ENCODE measurements at regions not wholly inside any gene's neighbourhood (a gene's known extent, or its start where the extent isn't known, plus 50 kb on each side); places are given as distances from the start of the nearest gene placed in this dataset.
"Not testable (repeated sequence)": the region's sequence is repeated elsewhere in the genome, so short reads cannot be mapped to it uniquely, and the experiment has no call there.

- no peak for DNase-seq
Observed at GRCh38 chr20:53891306-53891894, 179.0 kb downstream of the BCAS1 start.

GRCh38 chr20:53890443-53891305, 179.7 kb downstream of the BCAS1 start:
- DNase-seq, result no peak

DNA sequence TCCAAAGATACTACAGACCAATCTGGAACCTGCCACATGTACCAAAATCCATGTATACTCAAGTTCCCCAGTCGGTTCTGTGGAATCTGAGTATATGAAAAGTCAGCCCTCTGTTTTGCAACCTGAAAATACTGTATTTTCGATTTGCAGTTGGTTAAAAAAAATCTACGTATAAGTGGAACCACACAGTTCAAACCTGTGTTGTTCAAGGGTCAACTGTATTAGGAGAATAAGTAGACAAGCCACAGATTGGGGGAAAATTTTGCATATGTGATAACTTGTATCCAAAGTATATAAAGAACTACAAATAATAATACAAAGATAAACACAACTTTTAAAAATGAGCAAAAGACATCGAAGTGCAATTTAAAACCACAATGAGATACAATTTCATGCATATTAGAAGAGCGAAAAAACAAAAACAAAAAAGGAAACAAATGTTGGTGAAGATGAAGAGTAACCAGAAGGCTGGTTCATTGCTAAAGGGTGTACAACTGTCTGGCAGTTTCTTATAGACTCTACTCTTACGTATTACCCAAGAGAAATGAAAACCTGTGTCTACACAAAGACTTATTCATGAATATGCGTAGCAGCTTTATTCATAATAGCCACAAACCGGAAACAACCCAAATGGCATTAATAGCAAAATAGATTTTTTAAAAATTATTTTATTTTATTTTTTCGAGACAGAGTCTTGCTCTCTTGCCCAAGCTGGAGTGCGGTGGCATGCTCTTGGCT, 180.8 kb downstream of the BCAS1 start:
- no peak for DNase-seq

- DNase-seq, result no peak
Observed at GRCh38 chr20:53888951-53889350, 181.4 kb downstream of the BCAS1 start.

DNA sequence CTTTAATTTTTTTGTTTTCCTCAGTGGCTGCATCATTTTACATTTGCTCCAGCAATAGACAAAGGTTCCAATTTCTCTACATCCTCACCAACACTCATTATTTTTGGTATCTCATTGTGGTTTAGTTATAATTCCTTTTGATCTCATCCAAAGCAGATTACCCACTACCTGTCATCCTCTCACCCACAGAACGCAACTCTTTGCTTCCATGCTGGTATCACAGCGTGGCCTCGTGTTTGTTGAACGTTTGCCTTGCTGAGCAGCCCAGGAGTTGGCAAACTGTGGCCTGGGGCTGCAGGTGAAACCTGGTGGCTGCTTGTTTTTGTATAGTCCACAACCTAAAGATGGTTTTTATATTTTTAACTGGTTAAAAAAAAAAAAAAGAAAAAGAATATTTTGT, 181.9 kb downstream of the BCAS1 start:
- no peak for DNase-seq

DNA sequence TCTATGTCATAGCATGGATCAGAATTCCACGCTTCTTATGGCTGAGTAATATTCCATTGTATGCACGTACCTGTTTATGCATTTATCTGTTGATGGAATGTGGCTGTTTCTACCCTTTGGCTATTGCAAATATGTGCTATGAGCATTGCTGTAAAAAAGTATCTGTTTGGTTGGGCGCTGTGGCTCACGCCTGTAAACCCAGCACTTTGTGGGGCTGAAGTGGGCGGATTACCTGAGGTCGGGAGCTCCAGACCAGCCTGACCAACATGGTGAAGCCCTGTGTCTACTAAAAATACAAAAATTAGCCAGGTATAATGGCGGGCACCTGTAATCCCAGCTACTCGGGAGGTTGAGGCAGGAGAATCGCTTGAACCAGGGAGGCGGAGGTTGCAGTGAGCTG, 182.4 kb downstream of the BCAS1 start:
- no peak for DNase-seq

DNA sequence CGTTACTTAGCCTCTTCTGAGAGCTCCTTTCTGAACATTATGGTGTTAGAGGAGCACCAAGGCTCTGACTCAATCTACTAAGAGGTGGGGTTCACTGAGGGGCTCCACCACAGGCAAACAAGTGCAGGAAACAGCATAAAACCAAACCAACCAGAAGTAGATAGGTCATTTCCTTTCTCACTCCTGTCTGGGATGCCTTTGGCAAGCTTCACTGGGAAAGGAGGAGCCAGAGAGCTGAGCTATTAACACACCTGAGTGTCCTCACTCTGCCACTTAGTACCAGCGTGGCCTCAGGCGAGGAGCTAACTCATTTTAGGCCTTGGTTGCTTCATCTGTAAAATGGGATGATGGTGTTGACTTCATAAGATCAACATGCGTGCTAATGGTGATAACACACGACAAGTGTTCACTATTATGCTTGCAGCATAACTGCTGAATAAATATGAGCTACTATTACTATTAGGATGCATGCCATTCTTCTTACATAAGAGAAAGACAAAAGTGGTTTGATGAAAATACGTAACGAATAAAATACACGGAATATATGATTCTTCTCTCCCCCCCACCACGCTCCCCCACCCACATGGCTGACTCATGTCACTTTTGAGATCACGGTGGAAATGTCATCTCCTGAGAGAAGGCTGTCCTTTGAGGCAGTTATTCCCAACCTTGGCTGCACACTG, 185.4 kb downstream of the BCAS1 start:
- DNase-seq, result no peak

DNA sequence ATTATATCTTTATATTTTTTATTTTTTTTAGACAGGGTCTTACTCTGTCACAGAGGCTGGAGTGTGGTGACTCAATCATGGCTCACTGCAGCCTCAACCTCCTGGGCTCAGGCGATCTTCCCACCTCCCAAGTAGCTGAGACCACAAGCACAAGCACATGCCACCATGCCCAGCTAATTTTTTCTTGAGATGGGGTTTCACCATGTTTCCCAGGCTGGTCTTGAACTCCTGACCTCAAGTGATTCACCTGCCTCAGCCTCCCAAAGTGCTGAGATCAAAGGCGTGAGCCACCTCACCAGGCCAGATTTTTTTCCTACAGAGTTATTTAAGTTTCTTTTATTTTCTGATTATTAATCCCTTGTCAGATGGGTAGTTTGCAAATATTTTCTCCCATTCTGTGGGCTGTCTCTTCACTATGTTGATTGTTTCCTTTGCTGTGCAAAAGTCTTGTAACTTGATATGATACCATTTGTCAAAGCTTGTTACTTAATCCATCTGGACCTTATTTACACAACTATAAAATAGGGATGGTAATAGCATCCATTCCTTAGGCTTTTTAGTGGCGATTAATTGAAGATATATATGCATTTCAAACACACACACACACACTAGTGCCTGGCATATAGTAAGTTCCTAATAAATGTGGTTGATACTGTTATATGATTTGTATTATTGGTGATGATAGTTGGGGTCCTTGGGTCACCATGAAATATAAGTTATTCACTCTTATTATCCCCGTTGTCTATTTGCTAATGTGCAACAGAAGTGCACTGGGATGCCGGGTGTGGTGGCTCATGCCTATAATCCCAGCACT, 187.1 kb downstream of the BCAS1 start:
- no peak for DNase-seq

DNA sequence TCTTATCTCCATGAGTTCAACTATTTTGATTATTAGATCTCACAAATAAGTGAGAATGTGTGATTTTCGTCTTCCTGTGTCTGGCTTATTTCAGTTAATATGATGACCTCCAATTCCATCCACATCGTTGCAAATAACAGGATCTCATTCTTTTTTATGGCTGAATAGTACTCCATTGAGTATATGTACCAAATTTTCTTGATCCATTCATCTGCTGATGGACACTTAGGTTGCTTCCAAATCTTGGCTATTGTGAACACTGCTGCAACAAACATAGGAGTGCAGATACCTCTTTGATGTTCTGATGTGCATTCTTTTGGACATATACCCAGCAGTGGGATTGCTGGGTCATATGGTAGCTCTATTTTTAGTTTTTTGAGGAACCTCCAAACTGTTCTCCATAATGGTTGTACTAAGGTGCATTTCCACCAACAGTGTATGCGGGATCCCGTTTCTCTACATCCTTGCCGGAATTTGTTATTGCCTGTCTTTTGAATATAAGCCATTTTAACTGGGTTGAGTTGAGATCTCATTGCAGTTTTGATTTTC, 187.9 kb downstream of the BCAS1 start:
- DNase-seq, result not testable (repeated sequence)

GRCh38 chr20:53881362-53881761, 189.0 kb downstream of the BCAS1 start:
- DNase-seq, result no peak

DNA sequence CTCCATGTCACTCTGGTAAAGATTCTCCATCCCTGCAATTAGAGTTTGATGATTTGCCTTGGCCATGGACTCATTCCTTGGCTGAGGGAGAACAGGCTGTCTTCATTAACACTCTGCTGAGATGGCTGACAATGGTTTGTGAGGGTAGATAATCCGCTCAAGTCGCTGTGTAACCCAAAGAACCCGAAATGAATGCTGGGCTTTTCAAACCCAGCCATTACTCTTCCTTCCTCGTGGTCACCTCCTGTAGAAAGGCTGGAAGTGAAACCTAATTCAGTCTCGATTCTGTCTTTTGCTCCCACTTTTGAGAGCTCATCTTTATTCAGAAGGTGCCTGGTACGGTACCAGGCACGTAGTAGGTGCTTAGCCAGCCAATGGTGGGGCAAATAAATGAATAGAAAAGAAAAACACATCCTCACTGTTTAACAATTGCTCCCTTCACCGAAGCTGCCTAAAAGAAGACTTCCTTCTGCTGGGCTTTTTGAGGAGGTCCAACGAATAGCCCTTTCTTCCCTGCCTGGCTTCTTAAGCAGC, 190.2 kb downstream of the BCAS1 start:
- DNase-seq, result no peak

DNA sequence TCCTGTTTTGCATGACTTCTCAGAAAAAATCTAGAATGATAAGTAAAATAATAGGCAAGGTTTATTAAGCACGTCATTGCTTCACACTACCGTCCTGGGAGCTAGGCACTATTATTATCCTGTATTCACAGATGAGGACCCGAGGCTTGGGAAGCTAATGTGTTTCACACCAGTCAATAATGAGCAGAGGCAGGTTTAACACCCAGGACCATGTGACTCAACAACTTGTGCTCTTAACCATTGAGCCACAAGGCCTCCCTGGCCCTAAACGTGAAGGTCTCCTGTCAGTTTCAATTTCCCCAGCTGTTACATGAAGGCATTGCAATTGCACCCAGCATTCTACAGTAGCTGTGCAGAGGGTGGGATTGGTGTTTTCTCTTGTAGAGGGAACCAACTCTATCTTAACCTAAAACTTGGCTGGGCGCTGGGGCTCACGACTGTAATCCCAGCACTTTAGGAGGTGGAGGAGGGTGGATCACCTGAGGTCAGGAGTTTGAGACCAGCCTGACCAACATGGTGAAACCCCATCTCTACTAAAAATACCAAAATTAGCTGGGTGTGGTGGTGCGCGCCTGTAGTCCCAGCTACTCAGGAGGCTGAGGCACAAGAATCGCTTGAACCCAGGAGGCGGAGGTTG, 191.2 kb downstream of the BCAS1 start:
- DNase-seq, result no peak

GRCh38 chr20:53878262-53879047, 191.9 kb downstream of the BCAS1 start:
- no peak for DNase-seq

DNA sequence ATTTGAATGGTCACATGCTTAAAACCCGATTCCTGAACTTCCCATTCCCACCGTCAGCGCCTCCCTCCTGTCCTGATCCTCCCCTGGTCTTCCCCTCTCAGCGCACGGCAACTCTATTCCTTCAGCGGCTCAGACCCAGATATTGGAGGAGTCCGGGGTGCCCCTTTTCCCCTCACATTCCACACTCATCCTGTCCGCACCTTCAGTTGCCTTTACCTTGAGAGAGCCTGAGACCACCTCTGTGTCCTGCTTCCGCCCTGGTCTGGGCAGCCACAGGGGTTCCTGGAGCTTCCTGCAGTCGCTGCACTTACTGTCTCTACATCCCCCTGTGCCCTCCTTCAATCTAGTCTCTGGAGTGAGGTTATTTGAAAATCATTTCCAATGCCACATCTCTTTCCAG, 193.4 kb downstream of the BCAS1 start:
- no peak for DNase-seq

DNA sequence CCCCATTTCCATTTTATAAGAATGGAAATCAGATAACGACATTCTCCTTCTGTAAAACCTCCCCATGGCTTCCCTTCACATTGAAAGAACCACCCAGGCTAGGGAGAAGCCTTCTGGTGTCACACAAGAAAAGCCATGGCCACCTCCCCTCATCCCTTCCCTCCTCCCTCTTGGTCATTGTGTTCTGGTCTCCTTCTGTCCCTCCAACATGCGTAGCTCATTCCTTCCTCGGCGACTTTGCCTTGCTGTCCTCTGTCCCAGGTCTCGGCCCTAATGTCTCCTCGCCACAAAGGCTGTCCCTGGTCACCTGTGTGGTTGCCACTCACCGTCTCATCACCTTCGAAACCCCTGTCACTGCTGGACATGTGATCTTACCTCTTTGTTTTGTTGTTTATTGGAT, 193.9 kb downstream of the BCAS1 start:
- DNase-seq, result no peak

GRCh38 chr20:53875452-53875851, 194.9 kb downstream of the BCAS1 start:
- DNase-seq, result no peak

DNA sequence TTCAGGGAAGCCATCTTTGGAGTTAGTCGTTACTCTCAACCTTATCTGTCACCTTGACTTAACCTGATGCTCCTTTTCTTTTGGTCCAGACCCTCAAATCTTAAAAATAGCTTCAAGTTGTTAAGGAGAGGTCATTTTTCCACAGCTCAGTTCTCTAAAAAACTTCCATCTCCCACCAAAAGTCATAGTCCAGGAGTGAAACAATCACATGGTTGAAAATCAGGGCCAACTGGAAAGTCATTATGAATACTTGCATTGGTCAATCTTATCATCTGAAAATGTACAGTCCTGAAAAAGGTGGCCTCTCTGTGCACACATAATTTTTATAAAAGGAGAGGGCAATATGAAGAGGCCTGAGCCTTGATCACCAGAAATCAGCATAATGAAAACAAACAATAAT, 195.7 kb downstream of the BCAS1 start:
- DNase-seq, result no peak

- DNase-seq, result no peak
Observed at GRCh38 chr20:53874104-53874503, 196.3 kb downstream of the BCAS1 start.

- peak; percentile 34 for DNase-seq
Observed at GRCh38 chr20:53873230-53873604, 197.2 kb downstream of the BCAS1 start.

GRCh38 chr20:53872561-53873229, 197.7 kb downstream of the BCAS1 start:
- peak; percentile 35 for DNase-seq

Measured in activated T-cell treated with anti-CD3 and anti-CD28 coated beads, Interleukin-2, amount 50 U/mL, for 1 hour (primary cell).